CD14-positive monocyte (primary cell): ENCODE measurements at regions not wholly inside any gene's neighbourhood (a gene's known extent, or its start where the extent isn't known, plus 50 kb on each side); places are given as distances from the start of the nearest gene placed in this dataset.

Experiments used
- DNase-seq, 3 donors: peaks; one replicate each; pipeline ENCODE4 v3.0.0-alpha.2; 2011 to 2022
- H2AFZ ChIP-seq: 2 replicates; pipeline ENCODE4 v1.6.0; 2012; ENCODE audit warnings: mild to moderate bottlenecking, low read depth, low read length, inconsistent platforms; ENCODE audit not compliant: insufficient read depth, poor library complexity, severe bottlenecking
- H3K27ac ChIP-seq, 2 donors: 1 replicate in 1 of 2; 2 replicates in 1 of 2; pipeline ENCODE4 v1.5.1; 2012 to 2013; ENCODE audit warnings: low read length in 2 of 2, control low read depth in 1 of 2, inconsistent platforms in 1 of 2, low read depth in 1 of 2, mild to moderate bottlenecking in 1 of 2
- H3K27me3 ChIP-seq, 2 donors: one replicate each; pipeline versions ENCODE4 v1.6.0 to v1.6.1; 2011 to 2013; ENCODE audit warnings: low read length in 2 of 2; ENCODE audit not compliant: control insufficient read depth in 2 of 2, insufficient read depth in 2 of 2
- H3K36me3 ChIP-seq, 2 donors: replicated peaks in 1 of 2; 1 replicate in 1 of 2; 2 replicates in 1 of 2; pipeline versions ENCODE4 v1.5.1 to v1.6.1; 2012 to 2013; ENCODE audit warnings: low read length in 2 of 2, control low read depth in 1 of 2, inconsistent platforms in 1 of 2, mild to moderate bottlenecking in 1 of 2; ENCODE audit not compliant: insufficient read depth in 2 of 2, control insufficient read depth in 1 of 2
- H3K4me1 ChIP-seq, 2 donors: 1 replicate in 1 of 2; 2 replicates in 1 of 2; pipeline versions ENCODE4 v1.5.1 to v1.6.1; 2012 to 2013; ENCODE audit warnings: low read length in 2 of 2, control low read depth in 1 of 2, inconsistent platforms in 1 of 2, mild to moderate bottlenecking in 1 of 2, moderate library complexity in 1 of 2; ENCODE audit not compliant: insufficient read depth in 2 of 2, control insufficient read depth in 1 of 2
- H3K4me2 ChIP-seq: replicated peaks from 2 replicates; pipeline ENCODE3; 2012; ENCODE audit warnings: low read length, moderate library complexity, mild to moderate bottlenecking; ENCODE audit not compliant: poor library complexity, severe bottlenecking; ENCODE audit errors: extremely low read depth
- H3K4me3 ChIP-seq, 3 experiments: fragments of 200-600 bp in 1 of 3; sonication (generic) in 1 of 3; replicated peaks in 1 of 3; 1 replicate in 2 of 3; 2 replicates in 1 of 3; pipeline ENCODE4 v1.5.1; 2011 to 2013; ENCODE audit warnings: low read length in 3 of 3, mild to moderate bottlenecking in 3 of 3, control low read depth in 2 of 3, low read depth in 2 of 3, inconsistent platforms in 1 of 3, moderate library complexity in 1 of 3
- H3K79me2 ChIP-seq: 2 replicates; pipeline ENCODE4 v1.6.0; 2012; ENCODE audit warnings: mild to moderate bottlenecking, control low read depth, inconsistent platforms, low read length, moderate library complexity; ENCODE audit not compliant: insufficient read depth
- H3K9ac ChIP-seq: 2 replicates; pipeline ENCODE4 v1.6.0; 2017; ENCODE audit warnings: low read length, mild to moderate bottlenecking; ENCODE audit not compliant: insufficient read depth, poor library complexity, severe bottlenecking
- H3K9me3 ChIP-seq, 2 donors: replicated peaks in 1 of 2; 1 replicate in 1 of 2; 2 replicates in 1 of 2; pipeline versions ENCODE4 v1.5.1 to v1.6.1; 2012 to 2013; ENCODE audit warnings: low read length in 2 of 2, control low read depth in 1 of 2; ENCODE audit not compliant: control insufficient read depth in 1 of 2, insufficient read depth in 1 of 2
- H4K20me1 ChIP-seq: 2 replicates; pipeline ENCODE4 v1.6.0; 2012; ENCODE audit warnings: mild to moderate bottlenecking, low read length, control low read depth, moderate library complexity; ENCODE audit not compliant: insufficient read depth
- H3K27ac Mint-ChIP-seq, 7 donors: one replicate each; pipeline ENCODE4 v1.8.0; 2020; ENCODE audit warnings: mild to moderate bottlenecking in 7 of 7, mixed read lengths in 7 of 7, moderate library complexity in 6 of 7, inconsistent platforms in 2 of 7
- H3K27me3 Mint-ChIP-seq, 3 donors: one replicate each; pipeline ENCODE4 v1.8.0; 2021 to 2022; ENCODE audit warnings: low read depth in 3 of 3, mild to moderate bottlenecking in 3 of 3, mixed read lengths in 3 of 3, moderate library complexity in 3 of 3, inconsistent platforms in 1 of 3
- H3K36me3 Mint-ChIP-seq, 2 donors: one replicate each; pipeline ENCODE4 v1.8.0; 2020; ENCODE audit warnings: mixed read lengths in 2 of 2, inconsistent platforms in 1 of 2, mild to moderate bottlenecking in 1 of 2
- H3K4me1 Mint-ChIP-seq: one replicate; pipeline ENCODE4 v1.8.0; 2020; ENCODE audit warnings: mild to moderate bottlenecking, mixed read lengths
- H3K4me3 Mint-ChIP-seq, 2 donors: one replicate each; pipeline ENCODE4 v1.8.0; 2020; ENCODE audit warnings: mild to moderate bottlenecking in 2 of 2, mixed read lengths in 2 of 2, moderate library complexity in 1 of 2
- H3K9me3 Mint-ChIP-seq, 7 donors: one replicate each; pipeline ENCODE4 v1.8.0; 2020 to 2022; ENCODE audit warnings: mixed read lengths in 7 of 7, mild to moderate bottlenecking in 6 of 7, moderate library complexity in 6 of 7, inconsistent platforms in 2 of 7
- WGBS: methylation state at CpG from one replicate; pipeline ENCODE4 v1.1.5; 2013; ENCODE audit warnings: missing lambda C conversion rate; ENCODE audit not compliant: insufficient coverage; 5-methylcytosine and 5-hydroxymethylcytosine counted together
- intact Hi-C, 2 donors: fragments of 100-400 bp; cut with micrococcal nuclease; formaldehyde crosslinking; loops; one replicate each; pipeline versions ENCODE4 v1.15.0 to v1.15.1; 2023
- TF ChIP-seq, protein P1 (sequence below): fragments of 200-600 bp; IDR thresholded peaks from one replicate; pipeline ENCODE4 v1.8.0; 2022; ENCODE audit warnings: antibody characterized with exemption, mild to moderate bottlenecking

DNA sequence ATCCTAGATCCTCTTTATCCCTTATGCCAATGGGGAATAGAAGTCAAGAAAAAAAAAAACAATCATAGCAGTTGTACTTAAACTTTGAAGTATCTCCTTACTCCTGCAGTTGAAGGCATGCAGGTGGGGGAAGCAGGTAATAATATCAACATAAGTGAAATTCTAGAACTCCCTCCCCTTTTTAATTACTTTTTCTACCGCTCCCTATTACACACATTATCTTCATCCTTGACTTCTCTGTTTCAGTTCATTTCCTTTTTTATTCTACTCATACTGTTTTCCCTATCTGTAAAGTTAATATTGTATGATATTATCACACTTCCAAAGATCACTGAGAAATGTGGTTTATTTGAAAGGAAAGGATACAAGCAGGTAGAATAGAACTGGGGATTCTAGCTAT, 962.0 kb downstream of the PLA2G4A start:
- Histone ChIP-seq H3K9me3 (peaks cover 7 to 9% of the 10 kb centered on the region in 2 donors), H2AFZ (no peak overlapping the region), H3K27me3 (no peaks in the 10 kb centered on the region), H3K4me2 (no peak overlapping the region), H3K4me3 (no peak overlapping the region), H3K27ac (no peak overlapping the region), H3K4me1 (no peaks in the 10 kb centered on the region), H3K9ac (no peak overlapping the region), H3K79me2 (no peaks in the 10 kb centered on the region), H4K20me1 (no peaks in the 10 kb centered on the region), H3K36me3 (no peaks in the 10 kb centered on the region)
- Mint-ChIP-seq H3K27me3 (no peaks in the 10 kb centered on the region), H3K4me3 (no peak overlapping the region), H3K4me1 (no peaks in the 10 kb centered on the region), H3K9me3 (peaks cover 0 to 13% (median 3%) of the 10 kb centered on the region in 7 donors), H3K27ac (no peak overlapping the region), H3K36me3 (no peaks in the 10 kb centered on the region)
- DNase-seq: no peak
- WGBS: no CpG with 5 or more reads among the region's 1 CpG
- TF ChIP-seq, protein P1, sequence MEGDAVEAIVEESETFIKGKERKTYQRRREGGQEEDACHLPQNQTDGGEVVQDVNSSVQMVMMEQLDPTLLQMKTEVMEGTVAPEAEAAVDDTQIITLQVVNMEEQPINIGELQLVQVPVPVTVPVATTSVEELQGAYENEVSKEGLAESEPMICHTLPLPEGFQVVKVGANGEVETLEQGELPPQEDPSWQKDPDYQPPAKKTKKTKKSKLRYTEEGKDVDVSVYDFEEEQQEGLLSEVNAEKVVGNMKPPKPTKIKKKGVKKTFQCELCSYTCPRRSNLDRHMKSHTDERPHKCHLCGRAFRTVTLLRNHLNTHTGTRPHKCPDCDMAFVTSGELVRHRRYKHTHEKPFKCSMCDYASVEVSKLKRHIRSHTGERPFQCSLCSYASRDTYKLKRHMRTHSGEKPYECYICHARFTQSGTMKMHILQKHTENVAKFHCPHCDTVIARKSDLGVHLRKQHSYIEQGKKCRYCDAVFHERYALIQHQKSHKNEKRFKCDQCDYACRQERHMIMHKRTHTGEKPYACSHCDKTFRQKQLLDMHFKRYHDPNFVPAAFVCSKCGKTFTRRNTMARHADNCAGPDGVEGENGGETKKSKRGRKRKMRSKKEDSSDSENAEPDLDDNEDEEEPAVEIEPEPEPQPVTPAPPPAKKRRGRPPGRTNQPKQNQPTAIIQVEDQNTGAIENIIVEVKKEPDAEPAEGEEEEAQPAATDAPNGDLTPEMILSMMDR: no peak
- intact Hi-C loops: no loop called here

- Histone ChIP-seq H4K20me1 (no peaks in the 10 kb centered on the region), H3K4me1 (no peaks in the 10 kb centered on the region), H3K27me3 (no peaks in the 10 kb centered on the region), H3K27ac (no peak overlapping the region), H3K4me3 (no peak overlapping the region), H3K79me2 (no peaks in the 10 kb centered on the region), H3K36me3 (no peaks in the 10 kb centered on the region), H3K9me3 (peaks cover 0 to 3% of the 10 kb centered on the region in 2 donors), H2AFZ (no peak overlapping the region), H3K9ac (no peak overlapping the region), H3K4me2 (no peak overlapping the region)
- TF ChIP-seq, protein P1: no peak
- H3K36me3 Mint-ChIP-seq: no peaks in the 10 kb centered on the region
- H3K4me1 Mint-ChIP-seq: no peaks in the 10 kb centered on the region
- H3K9me3 Mint-ChIP-seq: peaks cover 0 to 8% (median 3%) of the 10 kb centered on the region in 7 donors
- no peak for DNase-seq
- H3K27me3 Mint-ChIP-seq: no peaks in the 10 kb centered on the region
- H3K4me3 Mint-ChIP-seq: no peak overlapping the region
- no CpG with 5 or more reads among the region's 2 CpGs for WGBS
- no peak overlapping the region for H3K27ac Mint-ChIP-seq
- intact Hi-C loops: no loop called here
These were observed 965.8 kb downstream of the PLA2G4A start for GRCh38 chr1:187794561-187794960.
